ENCODE measurements at regions not wholly inside any gene's neighbourhood (a gene's known extent, or its start where the extent isn't known, plus 50 kb on each side); places are given as distances from the start of the nearest gene placed in this dataset.

GRCh38 chr6:121867095-121867494 lies 431.6 kb downstream of the GJA1 start:
- TF ChIP-seq CTCF (IDR thresholded peaks at IDR 0.05), result no peak
- TF ChIP-seq POLR2A (IDR thresholded peaks at IDR 0.05), result no peak

Measured in thyroid gland (tissue), 4 donors.